RWPE2 (cell line): ENCODE measurements at regions not wholly inside any gene's neighbourhood (a gene's known extent, or its start where the extent isn't known, plus 50 kb on each side); places are given as distances from the start of the nearest gene placed in this dataset.

Experiments used
- ATAC-seq: fragments of 200-7000 bp; cut with Tn5 transposase; 3 replicates; pipeline ENCODE4 v1.9.1; 2021; ENCODE audit warnings: low read depth
- DNase-seq: peaks from one replicate; pipeline ENCODE4 v3.0.0-alpha.2; 2020; ENCODE audit warnings: low spot score
- H3K27ac ChIP-seq: fragments of 450-650 bp; 2 replicates; pipeline ENCODE4 v1.5.1; 2017; ENCODE audit warnings: mild to moderate bottlenecking; ENCODE audit not compliant: poor library complexity, severe bottlenecking
- H3K27me3 ChIP-seq: fragments of 250-450 bp; sonication (Bioruptor Pico); 2 replicates; pipeline ENCODE4 v1.5.1; 2021; ENCODE audit warnings: mild to moderate bottlenecking, moderate library complexity; ENCODE audit not compliant: insufficient read depth, poor library complexity, severe bottlenecking
- H3K36me3 ChIP-seq: fragments of 250-450 bp; sonication (Bioruptor Pico); 2 replicates; pipeline ENCODE4 v1.5.1; 2020; ENCODE audit warnings: low read depth, mild to moderate bottlenecking, moderate library complexity
- H3K4me1 ChIP-seq: fragments of 250-450 bp; sonication (Bioruptor Pico); 2 replicates; pipeline ENCODE4 v1.5.1; 2021; ENCODE audit warnings: mild to moderate bottlenecking, moderate library complexity; ENCODE audit not compliant: insufficient read depth, poor library complexity, severe bottlenecking
- H3K4me3 ChIP-seq: fragments of 250-450 bp; sonication (Bioruptor Pico); 2 replicates; pipeline ENCODE4 v1.5.1; 2021; ENCODE audit warnings: mild to moderate bottlenecking, moderate library complexity; ENCODE audit not compliant: severe bottlenecking
- H3K9me3 ChIP-seq: fragments of 250-450 bp; sonication (Bioruptor Pico); 2 replicates; pipeline ENCODE4 v1.5.1; 2021; ENCODE audit warnings: mild to moderate bottlenecking, moderate library complexity; ENCODE audit not compliant: severe bottlenecking
- TF ChIP-seq, protein P1 (sequence below): fragments of 450-650 bp; IDR thresholded peaks from one replicate; pipeline ENCODE4 v1.5.1; 2017; ENCODE audit warnings: mild to moderate bottlenecking, moderate library complexity; ENCODE audit not compliant: poor library complexity, severe bottlenecking

- TF ChIP-seq, protein P1, sequence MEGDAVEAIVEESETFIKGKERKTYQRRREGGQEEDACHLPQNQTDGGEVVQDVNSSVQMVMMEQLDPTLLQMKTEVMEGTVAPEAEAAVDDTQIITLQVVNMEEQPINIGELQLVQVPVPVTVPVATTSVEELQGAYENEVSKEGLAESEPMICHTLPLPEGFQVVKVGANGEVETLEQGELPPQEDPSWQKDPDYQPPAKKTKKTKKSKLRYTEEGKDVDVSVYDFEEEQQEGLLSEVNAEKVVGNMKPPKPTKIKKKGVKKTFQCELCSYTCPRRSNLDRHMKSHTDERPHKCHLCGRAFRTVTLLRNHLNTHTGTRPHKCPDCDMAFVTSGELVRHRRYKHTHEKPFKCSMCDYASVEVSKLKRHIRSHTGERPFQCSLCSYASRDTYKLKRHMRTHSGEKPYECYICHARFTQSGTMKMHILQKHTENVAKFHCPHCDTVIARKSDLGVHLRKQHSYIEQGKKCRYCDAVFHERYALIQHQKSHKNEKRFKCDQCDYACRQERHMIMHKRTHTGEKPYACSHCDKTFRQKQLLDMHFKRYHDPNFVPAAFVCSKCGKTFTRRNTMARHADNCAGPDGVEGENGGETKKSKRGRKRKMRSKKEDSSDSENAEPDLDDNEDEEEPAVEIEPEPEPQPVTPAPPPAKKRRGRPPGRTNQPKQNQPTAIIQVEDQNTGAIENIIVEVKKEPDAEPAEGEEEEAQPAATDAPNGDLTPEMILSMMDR: no peak
- DNase-seq (no peak), ATAC-seq (no peak)
- no peak overlapping the region for H3K4me3 ChIP-seq
- no peak overlapping the region for H3K27ac ChIP-seq
- no peaks in the 10 kb centered on the region for H3K9me3 ChIP-seq
- H3K36me3 ChIP-seq: no peaks in the 10 kb centered on the region
- H3K27me3 ChIP-seq: no peaks in the 10 kb centered on the region
- H3K4me1 ChIP-seq: no peaks in the 10 kb centered on the region
Measured at GRCh38 chr3:95048564-95048963, 985.7 kb downstream of the NSUN3 start.

DNA sequence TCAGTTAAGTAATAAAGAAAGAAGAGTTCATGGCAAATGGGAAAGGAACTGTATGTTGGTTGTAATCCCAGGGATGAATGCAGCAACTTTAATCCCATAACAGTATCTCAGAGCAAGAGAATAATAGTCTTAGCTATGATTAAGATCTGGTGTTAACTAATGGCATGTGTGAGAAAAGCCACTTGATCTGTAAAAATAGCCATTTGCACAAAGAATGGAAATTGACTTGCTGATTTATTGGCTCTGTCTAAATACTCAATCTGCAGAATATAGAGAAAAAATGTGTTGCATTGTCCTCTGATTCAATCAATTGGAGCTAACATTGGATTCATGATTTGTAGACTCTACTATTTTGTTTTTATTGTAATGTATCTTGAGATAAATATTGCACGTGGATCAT lies 987.0 kb downstream of the NSUN3 start:
- Histone ChIP-seq H3K4me3 (no peak overlapping the region), H3K4me1 (no peaks in the 10 kb centered on the region), H3K27me3 (no peaks in the 10 kb centered on the region), H3K36me3 (no peaks in the 10 kb centered on the region), H3K27ac (no peak overlapping the region), H3K9me3 (no peaks in the 10 kb centered on the region)
- DNase-seq (no peak), ATAC-seq (no peak)
- TF ChIP-seq, protein P1: no peak

DNA sequence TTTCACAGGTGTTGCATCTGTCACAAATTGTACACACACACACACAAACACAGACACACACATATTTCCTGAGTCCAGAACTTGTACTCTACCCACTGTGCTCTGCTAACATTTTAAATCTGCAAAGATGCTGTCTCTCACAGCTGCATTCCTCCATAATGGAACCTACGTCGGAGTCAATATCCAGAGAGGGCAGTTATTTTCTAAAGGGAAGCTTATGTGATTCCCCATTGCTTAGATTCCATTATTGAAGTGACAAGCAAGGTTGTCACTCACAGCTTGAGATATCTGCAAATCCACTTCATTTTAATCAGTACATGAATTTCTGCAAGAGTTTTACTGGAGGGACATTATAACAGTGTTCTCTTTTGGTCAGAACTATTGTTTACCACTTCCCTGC lies 992.4 kb downstream of the NSUN3 start:
- Histone ChIP-seq H3K4me3 (no peak overlapping the region), H3K36me3 (no peaks in the 10 kb centered on the region), H3K4me1 (no peaks in the 10 kb centered on the region), H3K9me3 (no peaks in the 10 kb centered on the region), H3K27me3 (no peaks in the 10 kb centered on the region), H3K27ac (no peak overlapping the region)
- ATAC-seq (no peak), DNase-seq (no peak)
- TF ChIP-seq, protein P1: no peak

DNA sequence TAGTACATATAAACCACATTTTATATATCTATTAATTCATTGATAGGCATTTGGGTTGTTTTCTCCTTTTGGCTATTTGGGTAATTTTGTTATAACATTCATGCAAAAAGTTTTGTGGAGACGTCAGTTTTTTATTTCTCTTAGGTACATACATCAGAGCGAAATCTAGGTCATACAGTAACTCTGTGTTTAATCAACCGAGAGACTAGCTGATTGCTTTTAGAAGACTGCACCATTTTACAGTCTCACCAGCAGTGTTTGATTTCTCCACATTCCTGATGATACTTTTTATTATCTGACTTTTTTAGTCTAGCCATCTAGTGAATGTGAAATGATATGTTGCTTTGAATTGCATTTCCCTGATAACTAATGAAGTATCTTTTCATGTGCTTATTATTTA lies 1019.3 kb downstream of the NSUN3 start:
- ATAC-seq: no peak
- DNase-seq: no peak

DNA sequence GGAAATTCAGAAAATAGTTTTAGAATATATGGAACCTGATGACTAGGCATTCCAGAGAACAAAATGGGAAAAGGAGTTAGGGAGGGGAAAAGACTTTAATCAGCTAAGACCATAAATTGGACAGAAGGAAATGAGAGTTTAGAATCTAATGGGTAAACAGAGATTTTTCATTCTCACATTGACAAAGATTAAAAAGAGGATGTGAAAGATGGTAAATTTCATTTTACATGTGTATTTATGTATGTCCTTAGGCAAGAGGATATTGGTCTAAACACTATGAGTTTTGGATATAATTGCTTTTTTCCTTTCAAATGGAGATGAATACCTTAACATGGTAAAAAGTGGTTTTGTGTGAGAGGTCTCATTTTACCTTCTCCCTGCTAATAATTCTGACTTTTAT lies 1021.9 kb downstream of the NSUN3 start:
- Histone ChIP-seq H3K4me1 (no peaks in the 10 kb centered on the region), H3K36me3 (no peaks in the 10 kb centered on the region), H3K9me3 (no peaks in the 10 kb centered on the region), H3K27ac (no peak overlapping the region), H3K4me3 (no peak overlapping the region), H3K27me3 (no peaks in the 10 kb centered on the region)
- TF ChIP-seq, protein P1: no peak
- no peak for DNase-seq
- no peak for ATAC-seq

More for the DNA sequence above, 1019.3 kb downstream of the NSUN3 start:
- H3K27me3 ChIP-seq: no peaks in the 10 kb centered on the region
- H3K27ac ChIP-seq: no peak overlapping the region
- H3K4me1 ChIP-seq: no peaks in the 10 kb centered on the region
- H3K4me3 ChIP-seq: no peak overlapping the region
- TF ChIP-seq, protein P1: no peak
- H3K9me3 ChIP-seq: no peaks in the 10 kb centered on the region
- no peaks in the 10 kb centered on the region for H3K36me3 ChIP-seq
